Body of pancreas (tissue), 4 donors: ENCODE measurements at regions not wholly inside any gene's neighbourhood (a gene's known extent, or its start where the extent isn't known, plus 50 kb on each side); places are given as distances from the start of the nearest gene placed in this dataset.

Experiments
- POLR2A ChIP-seq, 3 donors: fragments of 450-650 bp; IDR thresholded peaks; one replicate each; pipeline ENCODE4 v1.6.1; 2016; ENCODE audit warnings: antibody characterized with exemption in 3 of 3, mild to moderate bottlenecking in 2 of 3
- TF ChIP-seq, protein P1 (sequence below), 7 experiments: fragments of 450-650 bp in 4 of 7; fragments of 200-600 bp in 3 of 7; sonication (generic) in 3 of 7; IDR thresholded peaks; one replicate each; pipeline ENCODE4 v1.5.1; 2016 to 2019; ENCODE audit warnings: antibody characterized with exemption in 7 of 7

GRCh38 chr14:56524971-56525677, 54.5 kb upstream of the TMEM260 start:
- TF ChIP-seq, protein P1, sequence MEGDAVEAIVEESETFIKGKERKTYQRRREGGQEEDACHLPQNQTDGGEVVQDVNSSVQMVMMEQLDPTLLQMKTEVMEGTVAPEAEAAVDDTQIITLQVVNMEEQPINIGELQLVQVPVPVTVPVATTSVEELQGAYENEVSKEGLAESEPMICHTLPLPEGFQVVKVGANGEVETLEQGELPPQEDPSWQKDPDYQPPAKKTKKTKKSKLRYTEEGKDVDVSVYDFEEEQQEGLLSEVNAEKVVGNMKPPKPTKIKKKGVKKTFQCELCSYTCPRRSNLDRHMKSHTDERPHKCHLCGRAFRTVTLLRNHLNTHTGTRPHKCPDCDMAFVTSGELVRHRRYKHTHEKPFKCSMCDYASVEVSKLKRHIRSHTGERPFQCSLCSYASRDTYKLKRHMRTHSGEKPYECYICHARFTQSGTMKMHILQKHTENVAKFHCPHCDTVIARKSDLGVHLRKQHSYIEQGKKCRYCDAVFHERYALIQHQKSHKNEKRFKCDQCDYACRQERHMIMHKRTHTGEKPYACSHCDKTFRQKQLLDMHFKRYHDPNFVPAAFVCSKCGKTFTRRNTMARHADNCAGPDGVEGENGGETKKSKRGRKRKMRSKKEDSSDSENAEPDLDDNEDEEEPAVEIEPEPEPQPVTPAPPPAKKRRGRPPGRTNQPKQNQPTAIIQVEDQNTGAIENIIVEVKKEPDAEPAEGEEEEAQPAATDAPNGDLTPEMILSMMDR (IDR thresholded peaks at IDR 0.05) = no peak
- no peak for TF ChIP-seq POLR2A (IDR thresholded peaks at IDR 0.05)
